ENCODE measurements at regions not wholly inside any gene's neighbourhood (a gene's known extent, or its start where the extent isn't known, plus 50 kb on each side); places are given as distances from the start of the nearest gene placed in this dataset.

DNA sequence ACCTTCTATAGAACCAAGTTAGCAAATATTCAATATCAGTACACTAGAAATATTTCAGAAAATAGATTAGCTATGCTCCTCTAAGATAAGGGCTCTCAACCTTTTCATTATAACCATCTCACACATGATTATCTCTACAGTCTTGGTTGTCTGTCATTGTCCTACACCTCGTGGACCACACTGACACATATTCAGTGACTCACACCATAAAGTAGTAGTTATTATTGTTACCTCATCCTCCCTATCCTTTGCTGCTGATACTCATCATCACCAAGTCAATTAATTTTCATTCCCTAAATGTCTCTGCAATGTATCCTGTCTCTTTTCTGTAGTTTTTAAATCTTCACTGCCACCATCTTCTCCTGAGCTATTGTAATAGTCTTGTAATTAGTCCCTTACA lies 1309.2 kb upstream of the C9orf72 start:
- Histone ChIP-seq H2BK5ac (ENCODE audit: low read depth, low read length, poor library complexity) (no peak overlapping the region), H3K14ac (ENCODE audit: low read length) (no peak overlapping the region), H3K9ac (ENCODE audit: low read length) (no peak overlapping the region), H2AFZ (ENCODE audit: insufficient read depth, low read length, poor library complexity) (no peak overlapping the region), H4K91ac (ENCODE audit: low read depth, low read length) (no peak overlapping the region), H3K23ac (ENCODE audit: low read length) (no peak overlapping the region), H3K27me3 (ENCODE audit: insufficient read depth, low read length) (no peaks in the 10 kb centered on the region), H3K36me3 (ENCODE audit: control insufficient read depth in 1 of 2, insufficient read depth in 2 of 2, low read length in 2 of 2) (no peaks in the 10 kb centered on the region), H2AK5ac (ENCODE audit: low read length) (no peak overlapping the region), H3K9me3 (ENCODE audit: insufficient read depth, low read depth, low read length) (no peaks in the 10 kb centered on the region), H4K8ac (ENCODE audit: low read depth, low read length) (no peak overlapping the region), H3K4me1 (ENCODE audit: control insufficient read depth in 1 of 2, insufficient read depth in 2 of 2, low read length in 2 of 2) (no peaks in the 10 kb centered on the region), H3K79me1 (ENCODE audit: low read length) (no peaks in the 10 kb centered on the region), H2BK120ac (ENCODE audit: insufficient read depth, low read length, poor library complexity) (no peak overlapping the region), H3K27ac (ENCODE audit: low read depth, low read length) (no peak overlapping the region), H3K18ac (ENCODE audit: low read length) (no peak overlapping the region), H3K4me3 (ENCODE audit: low read depth, low read length) (no peak overlapping the region), H3K4ac (ENCODE audit: low read depth, low read length) (no peak overlapping the region), H3K4me2 (ENCODE audit: low read length) (no peak overlapping the region), H2BK12ac (ENCODE audit: low read length) (no peak overlapping the region), H4K12ac (ENCODE audit: low read depth, low read length) (no peak overlapping the region), H3K79me2 (ENCODE audit: control insufficient read depth, insufficient read depth, low read length, poor library complexity) (no peaks in the 10 kb centered on the region)
- no peak for DNase-seq
- no CpG with 5 or more reads among the region's 1 CpG for WGBS (ENCODE audit: extremely low coverage, insufficient coverage, insufficient read length)

DNA sequence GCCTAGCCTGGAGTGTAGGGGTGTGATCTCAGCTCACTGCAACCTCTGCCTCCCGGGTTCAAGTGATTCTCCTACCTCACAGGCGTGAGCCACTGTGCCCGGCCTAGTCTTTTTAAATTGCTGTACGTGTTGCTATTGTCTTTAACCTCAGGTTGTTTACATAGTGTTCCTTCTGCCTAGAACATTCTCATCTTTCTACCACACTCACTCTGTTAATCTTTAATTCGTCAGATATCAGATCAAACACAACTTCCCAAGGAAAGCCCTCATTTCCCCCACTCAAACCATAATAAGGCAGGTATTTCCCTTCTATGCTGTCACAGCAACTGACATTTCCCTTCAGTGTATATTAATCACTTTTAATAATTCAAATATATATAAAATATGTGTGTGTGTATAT lies 1310.0 kb upstream of the C9orf72 start:
- H4K8ac ChIP-seq (ENCODE audit: low read depth, low read length), result no peak overlapping the region
- H2BK12ac ChIP-seq (ENCODE audit: low read length), result no peak overlapping the region
- WGBS (ENCODE audit: extremely low coverage, insufficient coverage, insufficient read length), result no CpG with 5 or more reads among the region's 5 CpGs
- H3K79me2 ChIP-seq (ENCODE audit: control insufficient read depth, insufficient read depth, low read length, poor library complexity), result no peaks in the 10 kb centered on the region
- no peak overlapping the region for H2AK5ac ChIP-seq (ENCODE audit: low read length)
- H3K4me3 ChIP-seq (ENCODE audit: low read depth, low read length), result no peak overlapping the region
- H2BK120ac ChIP-seq (ENCODE audit: insufficient read depth, low read length, poor library complexity), result no peak overlapping the region
- H3K79me1 ChIP-seq (ENCODE audit: low read length), result no peaks in the 10 kb centered on the region
- H3K4me1 ChIP-seq (ENCODE audit: control insufficient read depth in 1 of 2, insufficient read depth in 2 of 2, low read length in 2 of 2), result no peaks in the 10 kb centered on the region
- no peak overlapping the region for H3K9ac ChIP-seq (ENCODE audit: low read length)
- no peak overlapping the region for H3K4ac ChIP-seq (ENCODE audit: low read depth, low read length)
- no peak overlapping the region for H3K14ac ChIP-seq (ENCODE audit: low read length)
- no peaks in the 10 kb centered on the region for H3K36me3 ChIP-seq (ENCODE audit: control insufficient read depth in 1 of 2, insufficient read depth in 2 of 2, low read length in 2 of 2)
- no peak overlapping the region for H3K4me2 ChIP-seq (ENCODE audit: low read length)
- no peaks in the 10 kb centered on the region for H3K27me3 ChIP-seq (ENCODE audit: insufficient read depth, low read length)
- H2AFZ ChIP-seq (ENCODE audit: insufficient read depth, low read length, poor library complexity), result no peak overlapping the region
- no peak overlapping the region for H3K27ac ChIP-seq (ENCODE audit: low read depth, low read length)
- no peak overlapping the region for H4K12ac ChIP-seq (ENCODE audit: low read depth, low read length)
- H3K9me3 ChIP-seq (ENCODE audit: insufficient read depth, low read depth, low read length), result no peaks in the 10 kb centered on the region
- no peak overlapping the region for H3K23ac ChIP-seq (ENCODE audit: low read length)
- DNase-seq, result no peak
- no peak overlapping the region for H2BK5ac ChIP-seq (ENCODE audit: low read depth, low read length, poor library complexity)
- H4K91ac ChIP-seq (ENCODE audit: low read depth, low read length), result no peak overlapping the region
- H3K18ac ChIP-seq (ENCODE audit: low read length), result no peak overlapping the region

DNA sequence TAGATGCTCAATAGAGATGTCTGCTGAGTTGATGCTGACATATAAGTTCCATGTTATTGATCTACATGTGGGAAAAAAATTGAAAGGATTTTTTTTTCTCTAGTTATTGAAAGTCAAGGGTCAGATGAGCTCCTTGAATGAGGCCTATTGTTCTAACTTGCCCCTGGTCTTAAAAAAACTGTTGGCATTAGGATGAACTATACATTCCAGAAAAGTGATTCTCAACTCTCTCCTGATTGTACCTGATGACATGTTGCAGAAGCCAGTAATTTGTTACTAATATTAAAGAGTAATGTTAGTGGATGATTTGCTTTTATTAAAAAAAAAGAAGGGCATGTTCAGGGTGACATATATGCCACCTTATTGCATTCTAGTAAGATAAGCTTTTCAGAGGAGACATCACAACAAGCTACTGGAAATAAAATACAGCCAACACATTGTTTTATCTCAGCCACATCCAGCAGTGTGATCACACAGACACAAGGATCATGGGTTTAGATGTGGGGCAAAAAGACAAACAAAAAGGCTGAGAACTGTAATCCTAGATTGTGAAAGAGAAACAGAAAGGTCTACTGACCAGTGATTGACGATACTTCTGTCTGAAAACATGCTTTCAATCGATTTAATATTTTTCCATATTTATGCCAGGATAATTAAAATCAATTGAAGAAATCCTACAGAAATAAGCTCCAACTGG lies 1314.1 kb upstream of the C9orf72 start:
- Histone ChIP-seq H3K4me2 (ENCODE audit: low read length) (no peak overlapping the region), H2AK5ac (ENCODE audit: low read length) (no peak overlapping the region), H2BK12ac (ENCODE audit: low read length) (no peak overlapping the region), H4K91ac (ENCODE audit: low read depth, low read length) (no peak overlapping the region), H3K9me3 (ENCODE audit: insufficient read depth, low read depth, low read length) (no peaks in the 10 kb centered on the region), H3K9ac (ENCODE audit: low read length) (no peak overlapping the region), H3K79me2 (ENCODE audit: control insufficient read depth, insufficient read depth, low read length, poor library complexity) (no peaks in the 10 kb centered on the region), H3K4ac (ENCODE audit: low read depth, low read length) (no peak overlapping the region), H4K12ac (ENCODE audit: low read depth, low read length) (no peak overlapping the region), H3K79me1 (ENCODE audit: low read length) (no peaks in the 10 kb centered on the region), H4K8ac (ENCODE audit: low read depth, low read length) (no peak overlapping the region), H3K18ac (ENCODE audit: low read length) (no peak overlapping the region), H2BK120ac (ENCODE audit: insufficient read depth, low read length, poor library complexity) (no peak overlapping the region), H3K4me1 (ENCODE audit: control insufficient read depth in 1 of 2, insufficient read depth in 2 of 2, low read length in 2 of 2) (no peaks in the 10 kb centered on the region), H3K27ac (ENCODE audit: low read depth, low read length) (no peak overlapping the region), H3K4me3 (ENCODE audit: low read depth, low read length) (no peak overlapping the region), H3K23ac (ENCODE audit: low read length) (no peak overlapping the region), H2BK5ac (ENCODE audit: low read depth, low read length, poor library complexity) (no peak overlapping the region), H3K27me3 (ENCODE audit: insufficient read depth, low read length) (no peaks in the 10 kb centered on the region), H2AFZ (ENCODE audit: insufficient read depth, low read length, poor library complexity) (no peak overlapping the region), H3K36me3 (ENCODE audit: control insufficient read depth in 1 of 2, insufficient read depth in 2 of 2, low read length in 2 of 2) (no peaks in the 10 kb centered on the region), H3K14ac (ENCODE audit: low read length) (no peak overlapping the region)
- no peak for DNase-seq
- WGBS (ENCODE audit: extremely low coverage, insufficient coverage, insufficient read length), result no CpG with 5 or more reads among the region's 2 CpGs

DNA sequence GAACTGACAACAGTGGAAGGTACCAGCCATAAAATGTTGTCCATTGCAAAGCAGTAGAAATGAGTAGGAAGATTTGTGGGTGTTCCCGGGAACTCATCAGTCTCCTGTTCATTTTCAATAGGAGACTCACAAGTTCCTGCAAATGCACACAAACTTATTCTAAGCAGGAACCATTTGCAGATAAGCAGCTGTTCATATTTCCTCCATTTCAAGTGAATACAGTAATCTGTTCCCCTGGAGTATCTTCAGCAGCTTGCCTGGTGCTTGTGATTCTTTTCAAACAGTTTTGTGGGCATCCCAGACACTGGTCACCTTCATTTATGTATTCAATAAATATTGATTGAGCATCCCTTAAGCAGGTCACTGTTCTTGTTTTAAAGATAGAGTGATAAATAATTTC lies 1315.5 kb upstream of the C9orf72 start:
- WGBS (ENCODE audit: extremely low coverage, insufficient coverage, insufficient read length), result no CpG with 5 or more reads among the region's 1 CpG
- no peaks in the 10 kb centered on the region for H3K79me2 ChIP-seq (ENCODE audit: control insufficient read depth, insufficient read depth, low read length, poor library complexity)
- H2AFZ ChIP-seq (ENCODE audit: insufficient read depth, low read length, poor library complexity), result no peak overlapping the region
- H3K9ac ChIP-seq (ENCODE audit: low read length), result no peak overlapping the region
- no peak overlapping the region for H3K4me2 ChIP-seq (ENCODE audit: low read length)
- H2BK5ac ChIP-seq (ENCODE audit: low read depth, low read length, poor library complexity), result no peak overlapping the region
- no peak overlapping the region for H2BK12ac ChIP-seq (ENCODE audit: low read length)
- no peak overlapping the region for H2BK120ac ChIP-seq (ENCODE audit: insufficient read depth, low read length, poor library complexity)
- H3K79me1 ChIP-seq (ENCODE audit: low read length), result no peaks in the 10 kb centered on the region
- no peak overlapping the region for H4K91ac ChIP-seq (ENCODE audit: low read depth, low read length)
- no peaks in the 10 kb centered on the region for H3K27me3 ChIP-seq (ENCODE audit: insufficient read depth, low read length)
- H3K18ac ChIP-seq (ENCODE audit: low read length), result no peak overlapping the region
- DNase-seq, result no peak
- no peaks in the 10 kb centered on the region for H3K9me3 ChIP-seq (ENCODE audit: insufficient read depth, low read depth, low read length)
- no peak overlapping the region for H3K27ac ChIP-seq (ENCODE audit: low read depth, low read length)
- no peak overlapping the region for H3K4me3 ChIP-seq (ENCODE audit: low read depth, low read length)
- H2AK5ac ChIP-seq (ENCODE audit: low read length), result no peak overlapping the region
- H4K8ac ChIP-seq (ENCODE audit: low read depth, low read length), result no peak overlapping the region
- H3K23ac ChIP-seq (ENCODE audit: low read length), result no peak overlapping the region
- no peaks in the 10 kb centered on the region for H3K36me3 ChIP-seq (ENCODE audit: control insufficient read depth in 1 of 2, insufficient read depth in 2 of 2, low read length in 2 of 2)
- H3K14ac ChIP-seq (ENCODE audit: low read length), result no peak overlapping the region
- H3K4me1 ChIP-seq (ENCODE audit: control insufficient read depth in 1 of 2, insufficient read depth in 2 of 2, low read length in 2 of 2), result no peaks in the 10 kb centered on the region
- no peak overlapping the region for H3K4ac ChIP-seq (ENCODE audit: low read depth, low read length)
- H4K12ac ChIP-seq (ENCODE audit: low read depth, low read length), result no peak overlapping the region
